Gastrocnemius medialis (tissue), 4 donors: ENCODE measurements at regions not wholly inside any gene's neighbourhood (a gene's known extent, or its start where the extent isn't known, plus 50 kb on each side); places are given as distances from the start of the nearest gene placed in this dataset.

Experiments
- ATAC-seq, 2 donors: fragments of 150-250 bp; one replicate each; pipeline ENCODE4 v1.9.1; 2016
- DNase-seq, 2 donors: peaks; one replicate each; pipeline ENCODE4 v3.0.0-alpha.2; 2019
- H3K27ac ChIP-seq, 4 donors: fragments of 200-600 bp; sonication (generic); 1 replicate in 1 of 4; 2 replicates in 3 of 4; pipeline ENCODE4 v1.5.1; 2016 to 2018; ENCODE audit warnings: mild to moderate bottlenecking in 2 of 4, moderate library complexity in 1 of 4
- H3K27me3 ChIP-seq, 3 donors: fragments of 200-600 bp; sonication (generic) in 2 of 3; 1 replicate in 1 of 3; 2 replicates in 2 of 3; pipeline versions ENCODE4 v1.5.1 to v1.6.0; 2016 to 2019; ENCODE audit warnings: mild to moderate bottlenecking in 1 of 3, moderate library complexity in 1 of 3
- H3K36me3 ChIP-seq, 2 donors: fragments of 200-600 bp; sonication (generic) in 1 of 2; one replicate each; pipeline ENCODE4 v1.5.1; 2017 to 2018
- H3K4me1 ChIP-seq, 2 donors: fragments of 200-600 bp; sonication (generic) in 1 of 2; one replicate each; pipeline ENCODE4 v1.5.1; 2016 to 2017; ENCODE audit warnings: mild to moderate bottlenecking in 2 of 2
- H3K4me3 ChIP-seq, 4 donors: fragments of 200-600 bp; sonication (generic) in 3 of 4; 1 replicate in 1 of 4; 2 replicates in 3 of 4; pipeline ENCODE4 v1.5.1; 2016 to 2019; ENCODE audit warnings: mild to moderate bottlenecking in 2 of 4
- H3K9me3 ChIP-seq, 3 donors: fragments of 200-600 bp; sonication (generic) in 2 of 3; 1 replicate in 1 of 3; 2 replicates in 2 of 3; pipeline ENCODE4 v1.5.1; 2016 to 2019
- POLR2A ChIP-seq, 2 donors: fragments of 450-650 bp; IDR thresholded peaks; one replicate each; pipeline ENCODE4 v1.6.1; 2017; ENCODE audit warnings: antibody characterized with exemption in 2 of 2, mild to moderate bottlenecking in 2 of 2, moderate library complexity in 2 of 2
- in situ Hi-C, 4 donors: fragments of 200-750 bp; cut with MboI; loops; one replicate each; pipeline versions ENCODE4 v1.15.0 to v1.8.0; 2017; ENCODE audit warnings: low sequenced_read_pairs in 4 of 4
- intact Hi-C: fragments of 100-400 bp; cut with DNase I; formaldehyde crosslinking; loops from one replicate; pipeline ENCODE4 v1.15.1; 2023; ENCODE audit warnings: low total_unique reads
- TF ChIP-seq, protein P1 (sequence below), 5 experiments: fragments of 450-650 bp in 3 of 5; fragments of 200-600 bp in 2 of 5; sonication (generic) in 2 of 5; IDR thresholded peaks in 4 of 5; conservative IDR thresholded peaks in 1 of 5; 1 replicate in 4 of 5; 2 replicates in 1 of 5; pipeline ENCODE4 v1.5.1; 2016 to 2019; ENCODE audit warnings: antibody characterized with exemption in 5 of 5, mild to moderate bottlenecking in 3 of 5, moderate library complexity in 3 of 5

DNA sequence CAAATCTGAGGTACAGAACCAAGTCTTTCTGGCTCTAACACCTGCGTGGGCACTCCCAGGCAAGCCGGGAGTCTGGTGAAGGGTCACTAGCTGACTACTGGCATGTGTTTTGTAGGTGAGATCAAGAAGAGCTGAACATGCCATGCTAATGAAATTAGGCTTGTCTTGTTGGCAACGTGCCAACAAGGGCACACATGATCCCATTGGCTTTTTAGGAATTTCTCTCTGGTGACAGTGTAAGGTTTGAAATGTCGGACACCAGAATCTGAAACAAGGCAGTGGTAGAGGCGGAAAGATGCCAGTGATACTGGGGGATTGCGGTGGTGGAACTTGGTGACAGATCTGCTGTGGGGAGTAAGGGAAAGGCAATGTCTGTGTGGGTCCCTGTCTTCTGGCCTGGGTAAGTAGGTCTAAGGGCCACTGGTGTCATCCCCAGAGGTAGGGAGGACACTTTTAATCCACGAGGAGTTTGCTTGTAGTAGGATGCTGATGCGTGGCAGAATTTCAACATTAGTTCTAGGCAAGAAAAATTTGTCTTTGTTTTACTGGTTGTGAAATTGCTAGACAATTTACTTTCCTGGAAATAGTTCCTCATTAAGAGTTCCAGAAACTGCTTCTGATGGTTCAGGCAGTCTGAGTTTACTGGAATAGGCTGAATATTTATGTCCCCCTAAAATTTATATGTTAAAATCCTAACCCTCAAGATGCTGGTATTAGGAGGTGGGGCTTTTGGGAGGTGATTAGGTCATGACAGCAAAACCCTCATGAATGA, 52.6 kb upstream of the ACMSD start:
- no peak for TF ChIP-seq POLR2A (IDR thresholded peaks at IDR 0.05)
- TF ChIP-seq, protein P1, sequence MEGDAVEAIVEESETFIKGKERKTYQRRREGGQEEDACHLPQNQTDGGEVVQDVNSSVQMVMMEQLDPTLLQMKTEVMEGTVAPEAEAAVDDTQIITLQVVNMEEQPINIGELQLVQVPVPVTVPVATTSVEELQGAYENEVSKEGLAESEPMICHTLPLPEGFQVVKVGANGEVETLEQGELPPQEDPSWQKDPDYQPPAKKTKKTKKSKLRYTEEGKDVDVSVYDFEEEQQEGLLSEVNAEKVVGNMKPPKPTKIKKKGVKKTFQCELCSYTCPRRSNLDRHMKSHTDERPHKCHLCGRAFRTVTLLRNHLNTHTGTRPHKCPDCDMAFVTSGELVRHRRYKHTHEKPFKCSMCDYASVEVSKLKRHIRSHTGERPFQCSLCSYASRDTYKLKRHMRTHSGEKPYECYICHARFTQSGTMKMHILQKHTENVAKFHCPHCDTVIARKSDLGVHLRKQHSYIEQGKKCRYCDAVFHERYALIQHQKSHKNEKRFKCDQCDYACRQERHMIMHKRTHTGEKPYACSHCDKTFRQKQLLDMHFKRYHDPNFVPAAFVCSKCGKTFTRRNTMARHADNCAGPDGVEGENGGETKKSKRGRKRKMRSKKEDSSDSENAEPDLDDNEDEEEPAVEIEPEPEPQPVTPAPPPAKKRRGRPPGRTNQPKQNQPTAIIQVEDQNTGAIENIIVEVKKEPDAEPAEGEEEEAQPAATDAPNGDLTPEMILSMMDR (IDR thresholded peaks at IDR 0.05 in 4 of 5, conservative IDR thresholded peaks at IDR 0.05 in 1 of 5) = no peak
- intact Hi-C loops (no loop called here), in situ Hi-C loops (no loop called here)
- Histone ChIP-seq H3K36me3 (no peaks in the 10 kb centered on the region), H3K27ac (no peak overlapping the region), H3K27me3 (no peaks in the 10 kb centered on the region), H3K4me1 (no peaks in the 10 kb centered on the region), H3K9me3 (no peaks in the 10 kb centered on the region), H3K4me3 (no peak overlapping the region)
- DNase-seq (no peak), ATAC-seq (no peak)

DNA sequence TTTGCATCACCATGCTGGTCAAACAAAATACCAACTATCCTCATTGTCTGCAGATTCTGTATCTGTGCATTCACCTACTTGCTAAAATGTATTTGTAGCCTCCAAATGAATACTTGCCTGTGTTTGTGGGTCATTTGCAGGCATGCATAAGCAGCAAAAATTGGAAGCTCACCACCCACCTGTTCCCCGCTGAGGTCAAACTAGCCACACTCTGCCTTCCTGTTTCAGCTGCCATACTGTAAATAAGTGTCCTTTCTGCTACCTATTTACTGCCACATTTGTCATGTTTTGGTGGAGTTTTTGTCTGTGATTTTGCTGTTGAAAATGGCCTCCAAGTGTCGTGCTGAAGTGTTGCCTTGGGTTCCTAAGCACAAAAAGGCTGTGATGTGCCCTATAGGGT, 50.0 kb upstream of the ACMSD start:
- no peak for DNase-seq
- Histone ChIP-seq H3K9me3 (no peaks in the 10 kb centered on the region), H3K4me3 (no peak overlapping the region), H3K27ac (no peak overlapping the region), H3K27me3 (no peaks in the 10 kb centered on the region), H3K36me3 (no peaks in the 10 kb centered on the region), H3K4me1 (no peaks in the 10 kb centered on the region)
- intact Hi-C loops (no loop called here), in situ Hi-C loops (no loop called here)
- no peak for ATAC-seq
- no peak for TF ChIP-seq POLR2A (IDR thresholded peaks at IDR 0.05)
- TF ChIP-seq, protein P1 (IDR thresholded peaks at IDR 0.05 in 4 of 5, conservative IDR thresholded peaks at IDR 0.05 in 1 of 5) = no peak
